SIG-M5 treated with dmso at 0.1 percent for 504 hours (cell line): ENCODE measurements at regions not wholly inside any gene's neighbourhood (a gene's known extent, or its start where the extent isn't known, plus 50 kb on each side); places are given as distances from the start of the nearest gene placed in this dataset.

Experiments used
- DNase-seq: peaks from one replicate; lab custom pipeline; 2025; ENCODE audit not compliant: unreplicated experiment; lab: John Stamatoyannopoulos, UW

- no peak for DNase-seq
Measured at GRCh38 chr19:29421196-29421545, 104.6 kb upstream of the VSTM2B start.

GRCh38 chr19:29422047-29422446 is 103.7 kb upstream of the VSTM2B start:
- no peak for DNase-seq

- no peak for DNase-seq
Measured at GRCh38 chr19:29422486-29423085, 103.2 kb upstream of the VSTM2B start.

GRCh38 chr19:29428071-29428470 is 97.7 kb upstream of the VSTM2B start:
- DNase-seq, result no peak

GRCh38 chr19:29429021-29429420 is 96.8 kb upstream of the VSTM2B start:
- no peak for DNase-seq

- DNase-seq, result no peak
Measured at GRCh38 chr19:29429581-29429980, 96.2 kb upstream of the VSTM2B start.

GRCh38 chr19:29431332-29431731 is 94.5 kb upstream of the VSTM2B start:
- DNase-seq, result no peak

- DNase-seq, result no peak
Measured at GRCh38 chr19:29432677-29433076, 93.1 kb upstream of the VSTM2B start.

GRCh38 chr19:29436591-29437103 is 89.1 kb upstream of the VSTM2B start:
- DNase-seq, result no peak

- no peak for DNase-seq
Measured at GRCh38 chr19:29439021-29439420, 86.8 kb upstream of the VSTM2B start.

GRCh38 chr19:29439688-29440550 is 85.9 kb upstream of the VSTM2B start:
- no peak for DNase-seq

- no peak for DNase-seq
Measured at GRCh38 chr19:29442094-29442493, 83.7 kb upstream of the VSTM2B start.

GRCh38 chr19:29442910-29443309 is 82.9 kb upstream of the VSTM2B start:
- no peak for DNase-seq

- DNase-seq, result no peak
Measured at GRCh38 chr19:29445246-29445645, 80.5 kb upstream of the VSTM2B start.

- DNase-seq, result no peak
Measured at GRCh38 chr19:29446361-29446760, 79.4 kb upstream of the VSTM2B start.

GRCh38 chr19:29448046-29448445 is 77.7 kb upstream of the VSTM2B start:
- DNase-seq, result no peak

- no peak for DNase-seq
Measured at GRCh38 chr19:29449371-29449770, 76.4 kb upstream of the VSTM2B start.

- DNase-seq, result no peak
Measured at GRCh38 chr19:29450306-29450705, 75.5 kb upstream of the VSTM2B start.

- DNase-seq, result no peak
Measured at GRCh38 chr19:29450812-29451211, 75.0 kb upstream of the VSTM2B start.

GRCh38 chr19:29454109-29454508 is 71.7 kb upstream of the VSTM2B start:
- DNase-seq, result no peak

- no peak for DNase-seq
Measured at GRCh38 chr19:29457413-29457812, 68.4 kb upstream of the VSTM2B start.

GRCh38 chr19:29467824-29468401 is 57.9 kb upstream of the VSTM2B start:
- DNase-seq, result peak; percentile 9
